Neural progenitor cell (in vitro differentiated cells): ENCODE measurements at regions not wholly inside any gene's neighbourhood (a gene's known extent, or its start where the extent isn't known, plus 50 kb on each side); places are given as distances from the start of the nearest gene placed in this dataset.

Experiments used
- EZH2 ChIP-seq: fragments of 200-600 bp; sonication (generic); IDR thresholded peaks from 2 replicates; pipeline ENCODE4 v1.6.1; 2017; ENCODE audit warnings: antibody characterized with exemption, mild to moderate bottlenecking, moderate library complexity
- EZH2phosphoT487 ChIP-seq: fragments of 200-600 bp; sonication (generic); IDR thresholded peaks from 2 replicates; pipeline ENCODE4 v1.6.1; 2017; ENCODE audit warnings: antibody characterized with exemption
- TF ChIP-seq, protein P1 (sequence below): fragments of 200-600 bp; sonication (generic); IDR thresholded peaks from 2 replicates; pipeline ENCODE4 v1.5.1; 2017; ENCODE audit warnings: antibody characterized with exemption, mild to moderate bottlenecking

DNA sequence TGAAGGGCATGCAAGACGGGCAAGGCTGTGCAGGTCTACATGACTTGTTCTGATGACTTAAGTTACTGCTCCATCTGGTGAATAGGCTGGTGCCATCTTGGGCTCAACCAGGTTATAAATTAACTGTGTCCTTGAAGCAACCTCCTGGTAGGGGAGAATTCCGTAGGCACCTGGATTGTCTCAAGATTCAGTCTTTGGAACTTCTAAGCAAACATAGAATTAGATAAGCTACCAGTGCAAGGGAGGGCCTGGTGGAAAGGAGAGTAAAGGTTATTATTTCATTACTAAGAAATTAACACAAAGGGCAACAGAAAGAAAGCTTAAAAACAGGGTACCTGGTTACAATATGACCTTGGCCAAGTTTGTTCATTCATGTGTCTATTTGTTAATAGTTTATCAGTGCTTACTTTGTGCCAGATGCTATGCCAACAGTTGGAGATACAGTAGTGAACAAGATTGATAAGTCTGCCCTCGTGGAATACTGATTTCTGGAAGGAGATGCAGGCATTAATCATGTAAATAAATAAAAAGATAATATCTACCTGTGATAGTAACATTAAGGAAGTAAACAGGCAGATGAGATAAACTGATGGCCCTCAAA lies 107.0 kb upstream of the PALS2 start:
- TF ChIP-seq, protein P1, sequence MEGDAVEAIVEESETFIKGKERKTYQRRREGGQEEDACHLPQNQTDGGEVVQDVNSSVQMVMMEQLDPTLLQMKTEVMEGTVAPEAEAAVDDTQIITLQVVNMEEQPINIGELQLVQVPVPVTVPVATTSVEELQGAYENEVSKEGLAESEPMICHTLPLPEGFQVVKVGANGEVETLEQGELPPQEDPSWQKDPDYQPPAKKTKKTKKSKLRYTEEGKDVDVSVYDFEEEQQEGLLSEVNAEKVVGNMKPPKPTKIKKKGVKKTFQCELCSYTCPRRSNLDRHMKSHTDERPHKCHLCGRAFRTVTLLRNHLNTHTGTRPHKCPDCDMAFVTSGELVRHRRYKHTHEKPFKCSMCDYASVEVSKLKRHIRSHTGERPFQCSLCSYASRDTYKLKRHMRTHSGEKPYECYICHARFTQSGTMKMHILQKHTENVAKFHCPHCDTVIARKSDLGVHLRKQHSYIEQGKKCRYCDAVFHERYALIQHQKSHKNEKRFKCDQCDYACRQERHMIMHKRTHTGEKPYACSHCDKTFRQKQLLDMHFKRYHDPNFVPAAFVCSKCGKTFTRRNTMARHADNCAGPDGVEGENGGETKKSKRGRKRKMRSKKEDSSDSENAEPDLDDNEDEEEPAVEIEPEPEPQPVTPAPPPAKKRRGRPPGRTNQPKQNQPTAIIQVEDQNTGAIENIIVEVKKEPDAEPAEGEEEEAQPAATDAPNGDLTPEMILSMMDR: no peak
- TF ChIP-seq EZH2: no peak
- no peak for TF ChIP-seq EZH2phosphoT487
